WI38 (cell line): ENCODE measurements at regions not wholly inside any gene's neighbourhood (a gene's known extent, or its start where the extent isn't known, plus 50 kb on each side); places are given as distances from the start of the nearest gene placed in this dataset.

ENCODE experiments used
- H3K4me3 ChIP-seq: 2 replicates; pipeline ENCODE4 v1.5.1; 2011; ENCODE audit warnings: low read depth, mild to moderate bottlenecking, control low read depth, low read length
- CTCF ChIP-seq: IDR thresholded peaks from 2 replicates; pipeline ENCODE4 v1.5.1; 2012; ENCODE audit warnings: low read depth, mild to moderate bottlenecking, control low read depth, low read length

GRCh38 chr7:106606120-106606519, 54.8 kb downstream of the CCDC71L start:
- no peak overlapping the region for H3K4me3 ChIP-seq
- TF ChIP-seq CTCF, result no peak

DNA sequence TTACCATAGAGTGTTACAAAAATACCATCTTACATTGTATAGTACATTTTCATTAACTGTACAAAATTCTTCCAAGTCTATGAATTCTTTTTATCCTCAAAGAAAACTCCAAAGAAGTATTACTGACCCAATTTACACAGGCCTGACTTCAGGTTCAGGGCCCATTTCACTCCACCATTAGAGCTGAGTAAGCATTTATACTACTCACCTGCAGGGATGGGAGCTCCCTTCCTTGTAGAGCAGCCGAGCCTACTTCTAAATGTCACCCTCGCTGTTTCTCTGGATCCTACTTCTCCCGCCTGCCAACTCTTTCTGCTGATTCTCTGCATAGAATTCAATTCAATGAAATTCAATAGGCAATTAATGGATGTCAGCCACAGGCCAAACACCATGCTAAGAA, 56.0 kb downstream of the CCDC71L start:
- TF ChIP-seq CTCF, result no peak
- H3K4me3 ChIP-seq, result no peak overlapping the region

- no peak overlapping the region for H3K4me3 ChIP-seq
- TF ChIP-seq CTCF, result no peak
Measured at GRCh38 chr7:106604303-106604924, 56.5 kb downstream of the CCDC71L start.

GRCh38 chr7:106603346-106603745, 57.6 kb downstream of the CCDC71L start:
- H3K4me3 ChIP-seq, result no peak overlapping the region
- TF ChIP-seq CTCF, result no peak

- no peak for TF ChIP-seq CTCF
- no peak overlapping the region for H3K4me3 ChIP-seq
Measured at GRCh38 chr7:106602062-106602461, 58.9 kb downstream of the CCDC71L start.

DNA sequence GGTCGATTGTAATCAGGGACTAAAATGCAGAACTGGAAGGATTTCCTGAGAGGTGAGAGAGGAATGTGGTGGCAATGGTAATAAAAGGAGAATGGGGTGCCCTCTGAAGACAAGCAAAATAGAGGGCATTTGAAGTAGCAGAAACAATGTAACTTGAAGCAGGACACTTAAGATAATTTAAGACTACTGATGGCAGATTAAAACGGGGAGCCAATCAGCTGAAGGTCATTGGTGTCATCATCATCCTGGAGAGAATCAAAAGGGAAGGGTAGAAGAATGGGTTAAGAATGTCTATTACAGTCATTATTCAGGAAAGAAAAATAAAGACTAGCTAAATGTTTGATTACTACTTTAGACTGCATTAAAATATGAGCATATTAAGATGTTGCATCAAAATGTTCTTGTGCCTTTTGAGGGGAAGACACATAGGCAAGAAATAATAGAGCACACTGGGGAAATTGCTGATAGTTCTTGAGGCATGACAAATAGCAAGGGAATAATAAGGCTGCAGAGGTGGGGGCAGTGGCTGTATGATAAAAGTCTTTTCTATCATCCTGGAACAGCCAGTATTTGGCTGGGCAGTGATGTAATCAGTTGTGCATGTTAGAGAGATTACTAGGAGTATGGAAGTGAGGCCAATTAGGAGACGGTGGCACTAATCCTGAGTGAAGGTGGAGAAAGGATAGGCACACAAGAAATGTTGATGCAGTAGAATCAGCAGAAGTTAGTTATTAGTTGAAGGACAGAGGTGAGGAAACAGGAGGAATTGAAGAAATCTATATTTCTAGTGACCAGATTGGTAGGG, 60.2 kb downstream of the CCDC71L start:
- no peak overlapping the region for H3K4me3 ChIP-seq
- no peak for TF ChIP-seq CTCF

- H3K4me3 ChIP-seq, result no peak overlapping the region
- no peak for TF ChIP-seq CTCF
Measured at GRCh38 chr7:106599343-106599698, 61.6 kb downstream of the CCDC71L start.
